ENCODE measurements at regions not wholly inside any gene's neighbourhood (a gene's known extent, or its start where the extent isn't known, plus 50 kb on each side); places are given as distances from the start of the nearest gene placed in this dataset.

DNA sequence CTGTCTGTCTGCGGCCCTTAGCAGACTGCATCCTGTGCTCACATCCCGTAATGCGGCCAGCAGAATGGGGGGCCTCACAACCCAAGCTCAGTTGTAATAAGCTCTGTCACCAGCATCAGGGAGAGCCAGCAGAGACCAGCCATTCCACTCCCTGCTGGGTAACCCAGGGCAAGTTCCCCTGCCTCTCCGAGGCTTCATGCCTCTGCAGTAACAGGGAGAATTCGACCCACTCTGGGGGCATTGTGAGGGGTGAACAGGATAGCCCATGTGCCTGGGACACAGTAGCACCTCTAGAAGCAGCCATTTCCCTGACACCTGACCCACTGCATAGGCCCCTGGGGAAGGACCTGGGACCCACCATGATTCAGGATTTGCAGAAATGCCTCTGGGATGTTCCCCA is 461.2 kb downstream of the MATN1 start:
- TF ChIP-seq, protein P1, sequence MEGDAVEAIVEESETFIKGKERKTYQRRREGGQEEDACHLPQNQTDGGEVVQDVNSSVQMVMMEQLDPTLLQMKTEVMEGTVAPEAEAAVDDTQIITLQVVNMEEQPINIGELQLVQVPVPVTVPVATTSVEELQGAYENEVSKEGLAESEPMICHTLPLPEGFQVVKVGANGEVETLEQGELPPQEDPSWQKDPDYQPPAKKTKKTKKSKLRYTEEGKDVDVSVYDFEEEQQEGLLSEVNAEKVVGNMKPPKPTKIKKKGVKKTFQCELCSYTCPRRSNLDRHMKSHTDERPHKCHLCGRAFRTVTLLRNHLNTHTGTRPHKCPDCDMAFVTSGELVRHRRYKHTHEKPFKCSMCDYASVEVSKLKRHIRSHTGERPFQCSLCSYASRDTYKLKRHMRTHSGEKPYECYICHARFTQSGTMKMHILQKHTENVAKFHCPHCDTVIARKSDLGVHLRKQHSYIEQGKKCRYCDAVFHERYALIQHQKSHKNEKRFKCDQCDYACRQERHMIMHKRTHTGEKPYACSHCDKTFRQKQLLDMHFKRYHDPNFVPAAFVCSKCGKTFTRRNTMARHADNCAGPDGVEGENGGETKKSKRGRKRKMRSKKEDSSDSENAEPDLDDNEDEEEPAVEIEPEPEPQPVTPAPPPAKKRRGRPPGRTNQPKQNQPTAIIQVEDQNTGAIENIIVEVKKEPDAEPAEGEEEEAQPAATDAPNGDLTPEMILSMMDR (IDR thresholded peaks at IDR 0.05), result no peak
- TF ChIP-seq POLR2A (IDR thresholded peaks at IDR 0.05), result no peak
